Colonic mucosa (tissue), 4 donors: ENCODE measurements at regions not wholly inside any gene's neighbourhood (a gene's known extent, or its start where the extent isn't known, plus 50 kb on each side); places are given as distances from the start of the nearest gene placed in this dataset.

Experiments
- DNase-seq: peaks from one replicate; pipeline ENCODE4 v3.0.0-alpha.2; 2020
- H3K27ac ChIP-seq: fragments of 200-600 bp; one replicate; pipeline ENCODE4 v1.8.0; 2021
- H3K27me3 ChIP-seq: fragments of 200-600 bp; one replicate; pipeline ENCODE4 v1.8.0; 2021
- H3K36me3 ChIP-seq: fragments of 200-600 bp; one replicate; pipeline ENCODE4 v1.8.0; 2021
- H3K4me1 ChIP-seq: fragments of 200-600 bp; one replicate; pipeline ENCODE4 v1.8.0; 2021; ENCODE audit warnings: mild to moderate bottlenecking
- H3K4me3 ChIP-seq: fragments of 200-600 bp; one replicate; pipeline ENCODE4 v1.8.0; 2021
- H3K9ac ChIP-seq, 2 donors: one replicate each; pipeline ENCODE4 v1.7.0; 2013; ENCODE audit warnings: control low read depth in 2 of 2, low read depth in 2 of 2, low read length in 2 of 2
- H3K9me3 ChIP-seq: fragments of 200-600 bp; one replicate; pipeline ENCODE4 v1.8.0; 2021
- CTCF ChIP-seq: fragments of 200-600 bp; IDR thresholded peaks from one replicate; pipeline ENCODE4 v1.8.0; 2022; ENCODE audit warnings: antibody characterized with exemption, mild to moderate bottlenecking
- intact Hi-C: fragments of 100-400 bp; cut with DNase I; formaldehyde crosslinking; loops from one replicate; pipeline ENCODE4 v1.14.1; 2022
- donor health status: healthy.
- donor health status: DM: no; HTN: no; CAD: no.
- donor health status: DM: no; HTN: no; CAD: no.

DNA sequence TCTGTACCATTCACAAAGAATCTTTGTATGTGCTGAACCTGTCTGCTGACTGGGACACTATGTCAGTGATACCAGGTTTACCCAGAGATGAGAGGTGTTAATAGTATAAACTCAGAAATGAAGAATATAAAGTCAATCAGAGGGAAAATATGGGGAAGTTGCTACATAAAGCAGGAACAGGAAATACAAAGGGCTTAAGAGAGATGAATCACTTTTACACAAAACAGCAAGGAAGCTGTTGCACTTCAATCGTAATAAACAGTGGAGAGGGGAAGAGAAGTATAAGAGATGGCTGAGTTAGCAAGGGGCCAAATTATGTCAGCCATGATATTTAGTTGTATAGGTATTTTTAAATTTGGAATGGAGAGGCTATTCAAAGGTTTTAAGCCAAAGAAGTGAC is 890.2 kb upstream of the NCAM2 start:
- Histone ChIP-seq H3K36me3 (no peaks in the 10 kb centered on the region), H3K9ac (no peak overlapping the region), H3K27me3 (no peaks in the 10 kb centered on the region), H3K9me3 (no peaks in the 10 kb centered on the region), H3K4me1 (no peaks in the 10 kb centered on the region), H3K4me3 (no peak overlapping the region), H3K27ac (no peak overlapping the region)
- intact Hi-C loops: no loop called here
- DNase-seq: no peak
- TF ChIP-seq CTCF: no peak

DNA sequence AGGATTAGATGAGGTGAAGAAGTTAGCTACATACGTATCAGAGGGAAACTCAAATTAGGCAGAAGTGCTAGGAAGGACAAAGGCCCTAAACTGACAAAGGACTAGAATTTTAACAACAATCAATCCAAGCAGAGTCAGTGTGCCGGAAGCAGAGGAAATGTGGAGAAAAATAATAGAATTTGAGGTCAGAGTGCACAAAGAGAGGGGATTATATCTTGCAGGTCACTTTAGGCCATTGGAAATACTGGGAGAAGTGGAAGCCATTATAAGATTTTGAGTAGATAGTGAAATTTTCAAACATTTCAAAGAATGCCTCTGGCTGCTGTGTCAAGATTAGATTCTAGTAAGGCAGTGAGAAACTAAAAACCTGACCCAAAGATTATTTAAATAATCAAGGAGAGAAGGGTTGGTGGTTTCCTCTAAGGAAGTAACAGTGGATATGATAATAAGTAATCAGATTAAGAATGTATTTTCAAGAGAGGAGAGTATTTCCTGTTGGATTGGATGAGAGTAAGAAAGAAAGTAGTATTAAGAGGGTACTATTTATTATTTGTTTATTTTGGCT is 889.2 kb upstream of the NCAM2 start:
- DNase-seq: no peak
- no peaks in the 10 kb centered on the region for H3K9me3 ChIP-seq
- intact Hi-C loops: no loop called here
- no peak for TF ChIP-seq CTCF
- H3K4me1 ChIP-seq: no peaks in the 10 kb centered on the region
- no peaks in the 10 kb centered on the region for H3K36me3 ChIP-seq
- H3K9ac ChIP-seq: no peak overlapping the region
- H3K27ac ChIP-seq: no peak overlapping the region
- H3K4me3 ChIP-seq: no peak overlapping the region
- no peaks in the 10 kb centered on the region for H3K27me3 ChIP-seq

GRCh38 chr21:20110368-20110767 is 887.8 kb upstream of the NCAM2 start:
- Histone ChIP-seq H3K4me1 (no peaks in the 10 kb centered on the region), H3K27ac (no peak overlapping the region), H3K36me3 (no peaks in the 10 kb centered on the region), H3K27me3 (no peaks in the 10 kb centered on the region), H3K4me3 (no peak overlapping the region), H3K9ac (no peak overlapping the region), H3K9me3 (no peaks in the 10 kb centered on the region)
- DNase-seq: no peak
- no peak for TF ChIP-seq CTCF
- intact Hi-C loops: no loop called here

DNA sequence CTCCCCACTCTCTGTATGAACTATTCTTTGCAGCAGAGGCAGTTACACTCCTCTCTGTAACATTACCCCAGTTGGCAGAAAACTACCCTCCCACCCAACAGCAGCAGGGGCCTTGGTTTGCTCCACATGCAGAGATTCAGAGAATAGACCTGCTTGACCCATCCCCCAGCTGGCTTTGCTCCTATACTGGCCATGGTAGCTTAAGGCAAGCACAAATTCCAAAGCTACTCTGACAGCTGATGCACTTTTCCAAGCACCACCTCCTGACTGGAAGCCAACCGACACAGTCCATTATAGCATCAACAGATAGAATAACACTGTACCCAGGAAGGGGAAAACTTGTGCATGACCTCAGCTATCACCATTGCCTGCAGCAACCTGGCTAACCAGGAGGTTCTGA is 846.5 kb upstream of the NCAM2 start:
- Histone ChIP-seq H3K9me3 (no peaks in the 10 kb centered on the region), H3K9ac (no peak overlapping the region), H3K4me1 (no peaks in the 10 kb centered on the region), H3K36me3 (no peaks in the 10 kb centered on the region), H3K4me3 (no peak overlapping the region), H3K27ac (no peak overlapping the region), H3K27me3 (no peaks in the 10 kb centered on the region)
- no peak for DNase-seq
- intact Hi-C loops: no loop called here
- TF ChIP-seq CTCF: no peak

- Histone ChIP-seq H3K36me3 (no peaks in the 10 kb centered on the region), H3K4me1 (no peaks in the 10 kb centered on the region), H3K9ac (no peak overlapping the region), H3K27me3 (no peaks in the 10 kb centered on the region), H3K4me3 (no peak overlapping the region), H3K27ac (no peak overlapping the region), H3K9me3 (no peaks in the 10 kb centered on the region)
- no peak for TF ChIP-seq CTCF
- intact Hi-C loops: no loop called here
- DNase-seq: no peak
Observed at GRCh38 chr21:20163167-20163566, 835.0 kb upstream of the NCAM2 start.

GRCh38 chr21:20167059-20167458 is 831.1 kb upstream of the NCAM2 start:
- Histone ChIP-seq H3K9me3 (no peaks in the 10 kb centered on the region), H3K4me1 (no peaks in the 10 kb centered on the region), H3K27ac (no peak overlapping the region), H3K36me3 (no peaks in the 10 kb centered on the region), H3K4me3 (no peak overlapping the region), H3K9ac (no peak overlapping the region), H3K27me3 (no peaks in the 10 kb centered on the region)
- intact Hi-C loops: no loop called here
- TF ChIP-seq CTCF: no peak
- DNase-seq: no peak
